Liver (tissue), 3 donors: ENCODE measurements at regions not wholly inside any gene's neighbourhood (a gene's known extent, or its start where the extent isn't known, plus 50 kb on each side); places are given as distances from the start of the nearest gene placed in this dataset.

Source experiments
- CTCF ChIP-seq: fragments of 150-350 bp; IDR thresholded peaks from 2 replicates; pipeline ENCODE4 v1.5.1; 2017; ENCODE audit warnings: improper control_type of control experiment, low read depth, low read length; ENCODE audit not compliant: missing input control
- GABPA ChIP-seq, 2 donors: IDR thresholded peaks in 1 of 2; conservative IDR thresholded peaks in 1 of 2; 2 replicates each; pipeline ENCODE4 v1.6.1; 2016; ENCODE audit warnings: antibody characterized with exemption in 2 of 2, mild to moderate bottlenecking in 1 of 2, moderate library complexity in 1 of 2
- HNF4A ChIP-seq, 2 donors: conservative IDR thresholded peaks; 2 replicates each; pipeline ENCODE4 v1.6.1; 2016; ENCODE audit warnings: antibody characterized with exemption in 2 of 2, mild to moderate bottlenecking in 2 of 2
- JUND ChIP-seq, 2 donors: IDR thresholded peaks; 2 replicates each; pipeline ENCODE4 v1.6.1; 2016; ENCODE audit warnings: antibody characterized with exemption in 2 of 2
- MAX ChIP-seq: IDR thresholded peaks from 2 replicates; pipeline ENCODE4 v1.6.1; 2016; ENCODE audit warnings: antibody characterized with exemption
- RAD21 ChIP-seq, 2 donors: IDR thresholded peaks; 2 replicates each; pipeline ENCODE4 v1.6.1; 2016; ENCODE audit warnings: antibody characterized with exemption in 2 of 2, mild to moderate bottlenecking in 2 of 2
- REST ChIP-seq: IDR thresholded peaks from 2 replicates; pipeline ENCODE4 v1.6.1; 2016; ENCODE audit warnings: antibody characterized with exemption, mild to moderate bottlenecking
- SP1 ChIP-seq: IDR thresholded peaks from 2 replicates; pipeline ENCODE4 v1.6.1; 2018; ENCODE audit warnings: antibody characterized with exemption, mild to moderate bottlenecking
- TAF1 ChIP-seq: conservative IDR thresholded peaks from 2 replicates; pipeline ENCODE4 v1.6.1; 2016; ENCODE audit warnings: antibody characterized with exemption, mild to moderate bottlenecking
- YY1 ChIP-seq: IDR thresholded peaks from 2 replicates; pipeline ENCODE4 v1.6.1; 2016; ENCODE audit warnings: antibody characterized with exemption, mild to moderate bottlenecking
- ZBTB33 ChIP-seq: IDR thresholded peaks from 2 replicates; pipeline ENCODE4 v1.6.1; 2016; ENCODE audit warnings: antibody characterized with exemption
- donor health status: healthy.
- donor health status: healthy.

- TF ChIP-seq CTCF (no peak), RAD21 (IDR thresholded peaks at IDR 0.05) (no peak), JUND (IDR thresholded peaks at IDR 0.05) (no peak), REST (no peak), ZBTB33 (no peak), MAX (no peak), SP1 (no peak), TAF1 (no peak), HNF4A (conservative IDR thresholded peaks at IDR 0.05) (no peak), YY1 (no peak), GABPA (IDR thresholded peaks at IDR 0.05 in 1 of 2, conservative IDR thresholded peaks at IDR 0.05 in 1 of 2) (no peak)
Observed at GRCh38 chrX:98568795-98569194, 1685.1 kb downstream of the RPA4 start.
